ENCODE measurements at regions not wholly inside any gene's neighbourhood (a gene's known extent, or its start where the extent isn't known, plus 50 kb on each side); places are given as distances from the start of the nearest gene placed in this dataset.

DNA sequence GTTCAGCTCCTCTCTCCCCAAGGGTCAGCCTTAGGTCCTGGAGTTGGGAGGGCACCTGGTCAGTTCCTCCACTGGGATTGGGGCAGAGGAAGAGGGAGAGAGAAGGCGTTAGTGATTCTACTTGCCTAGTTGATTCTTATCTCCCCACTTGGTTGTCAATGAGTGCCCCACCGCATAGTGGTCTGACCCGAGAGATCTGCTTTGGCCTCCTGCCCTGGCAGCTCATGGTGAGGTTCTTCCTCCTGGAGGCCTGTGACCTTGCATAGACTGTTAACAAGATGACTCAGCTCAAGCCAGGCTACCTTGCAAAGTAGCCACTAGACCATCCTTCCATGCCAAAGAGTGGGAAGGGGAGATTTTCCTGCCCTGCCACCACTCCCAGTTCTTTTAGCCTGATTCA lies 160.6 kb downstream of the TMEM200A start:
- ATAC-seq (ENCODE audit: insufficient read depth, low read depth) (no peak), DNase-seq (no peak)
- Histone ChIP-seq H3K9ac (ENCODE audit: low read depth, low read length) (no peak overlapping the region), H3K79me2 (ENCODE audit: insufficient read depth, low read length) (no peaks in the 10 kb centered on the region), H3K36me3 (ENCODE audit: insufficient read depth, low read length) (no peaks in the 10 kb centered on the region), H3K4me3 (ENCODE audit: low read depth in 1 of 2, low read length in 2 of 2) (no peak overlapping the region), H4K20me1 (ENCODE audit: insufficient read depth, low read length) (no peaks in the 10 kb centered on the region), H3K4me2 (ENCODE audit: insufficient read depth, low read length) (no peak overlapping the region), H3K27ac (ENCODE audit: low read length) (peak overlapping the region; percentile 85), H3K4me1 (ENCODE audit: insufficient read depth, low read length) (peaks cover 41% of the 10 kb centered on the region), H3K9me3 (ENCODE audit: insufficient read depth, low read length, severe bottlenecking) (no peaks in the 10 kb centered on the region), H3K27me3 (ENCODE audit: insufficient read depth, low read length, poor library complexity) (no peaks in the 10 kb centered on the region), H2AFZ (ENCODE audit: low read depth, low read length) (no peak overlapping the region; the same call in 1 of the 2 replicates)
- no peak for TF ChIP-seq EZH2 (IDR thresholded peaks at IDR 0.05; ENCODE audit: borderline replicate concordance, low read depth, low read length, severe bottlenecking)
- TF ChIP-seq, protein P1, sequence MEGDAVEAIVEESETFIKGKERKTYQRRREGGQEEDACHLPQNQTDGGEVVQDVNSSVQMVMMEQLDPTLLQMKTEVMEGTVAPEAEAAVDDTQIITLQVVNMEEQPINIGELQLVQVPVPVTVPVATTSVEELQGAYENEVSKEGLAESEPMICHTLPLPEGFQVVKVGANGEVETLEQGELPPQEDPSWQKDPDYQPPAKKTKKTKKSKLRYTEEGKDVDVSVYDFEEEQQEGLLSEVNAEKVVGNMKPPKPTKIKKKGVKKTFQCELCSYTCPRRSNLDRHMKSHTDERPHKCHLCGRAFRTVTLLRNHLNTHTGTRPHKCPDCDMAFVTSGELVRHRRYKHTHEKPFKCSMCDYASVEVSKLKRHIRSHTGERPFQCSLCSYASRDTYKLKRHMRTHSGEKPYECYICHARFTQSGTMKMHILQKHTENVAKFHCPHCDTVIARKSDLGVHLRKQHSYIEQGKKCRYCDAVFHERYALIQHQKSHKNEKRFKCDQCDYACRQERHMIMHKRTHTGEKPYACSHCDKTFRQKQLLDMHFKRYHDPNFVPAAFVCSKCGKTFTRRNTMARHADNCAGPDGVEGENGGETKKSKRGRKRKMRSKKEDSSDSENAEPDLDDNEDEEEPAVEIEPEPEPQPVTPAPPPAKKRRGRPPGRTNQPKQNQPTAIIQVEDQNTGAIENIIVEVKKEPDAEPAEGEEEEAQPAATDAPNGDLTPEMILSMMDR (IDR thresholded peaks at IDR 0.05; ENCODE audit: borderline replicate concordance, extremely low read depth, low read length, poor library complexity, severe bottlenecking): no peak

DNA sequence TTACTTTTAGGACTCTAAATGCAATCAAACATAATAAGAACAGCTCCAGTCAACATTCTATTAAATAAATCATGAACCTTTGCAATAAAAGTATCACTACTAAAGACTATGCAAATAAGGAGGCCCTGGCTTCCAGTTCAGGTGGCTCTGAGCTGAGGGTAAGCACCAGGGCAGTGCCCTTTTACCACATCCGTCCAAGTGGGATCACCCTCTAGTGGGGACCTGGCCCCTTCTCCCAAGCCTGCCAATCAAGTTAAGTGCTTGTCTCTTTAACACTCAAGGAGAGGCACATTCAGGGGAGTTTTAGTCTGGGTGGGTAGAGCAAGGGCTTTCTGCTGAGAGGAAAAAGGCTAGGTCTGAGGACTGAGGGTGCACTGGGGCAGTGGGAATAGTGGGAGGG lies 161.4 kb downstream of the TMEM200A start:
- Histone ChIP-seq H3K79me2 (ENCODE audit: insufficient read depth, low read length) (no peaks in the 10 kb centered on the region), H3K9me3 (ENCODE audit: insufficient read depth, low read length, severe bottlenecking) (no peaks in the 10 kb centered on the region), H3K27ac (ENCODE audit: low read length) (peak overlapping the region; percentile 34; the same call in 1 of the 2 replicates), H3K4me2 (ENCODE audit: insufficient read depth, low read length) (no peak overlapping the region), H3K36me3 (ENCODE audit: insufficient read depth, low read length) (no peaks in the 10 kb centered on the region), H3K27me3 (ENCODE audit: insufficient read depth, low read length, poor library complexity) (no peaks in the 10 kb centered on the region), H3K9ac (ENCODE audit: low read depth, low read length) (no peak overlapping the region), H4K20me1 (ENCODE audit: insufficient read depth, low read length) (no peaks in the 10 kb centered on the region), H2AFZ (ENCODE audit: low read depth, low read length) (no peak overlapping the region), H3K4me1 (ENCODE audit: insufficient read depth, low read length) (peaks cover 41% of the 10 kb centered on the region), H3K4me3 (ENCODE audit: low read depth in 1 of 2, low read length in 2 of 2) (no peak overlapping the region)
- DNase-seq: no peak
- no peak for ATAC-seq (ENCODE audit: insufficient read depth, low read depth)
- TF ChIP-seq, protein P1 (IDR thresholded peaks at IDR 0.05; ENCODE audit: borderline replicate concordance, extremely low read depth, low read length, poor library complexity, severe bottlenecking): no peak
- no peak for TF ChIP-seq EZH2 (IDR thresholded peaks at IDR 0.05; ENCODE audit: borderline replicate concordance, low read depth, low read length, severe bottlenecking)

DNA sequence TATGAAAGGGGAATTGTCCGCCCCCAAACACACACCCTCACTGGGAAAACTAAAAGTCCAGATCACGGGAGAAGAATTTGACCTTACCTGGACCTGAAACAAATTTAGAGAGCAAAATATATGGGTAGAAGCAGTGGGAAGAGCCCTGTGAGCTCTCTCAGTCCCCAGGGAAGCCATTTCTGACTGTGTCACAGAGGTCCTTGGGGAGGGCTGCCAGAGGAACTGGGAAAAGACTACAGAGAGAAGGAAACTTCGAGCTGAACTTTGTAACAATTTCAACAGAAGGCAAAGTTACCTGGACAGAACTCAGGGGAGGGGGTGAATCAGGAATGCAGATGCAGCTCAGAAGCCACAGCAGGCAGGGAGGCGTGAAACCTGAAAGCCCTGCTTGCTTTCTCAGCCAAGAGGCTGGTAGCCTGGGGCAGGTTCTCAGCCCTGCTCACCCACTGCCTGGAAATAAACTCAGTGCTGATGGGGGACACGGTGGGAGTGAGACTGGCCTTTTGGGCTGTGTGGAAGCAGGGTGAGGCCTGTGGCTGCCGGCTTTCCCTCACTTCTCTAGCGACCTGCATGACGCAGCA lies 163.8 kb downstream of the TMEM200A start:
- Histone ChIP-seq H4K20me1 (ENCODE audit: insufficient read depth, low read length) (no peaks in the 10 kb centered on the region), H3K4me2 (ENCODE audit: insufficient read depth, low read length) (no peak overlapping the region), H3K9ac (ENCODE audit: low read depth, low read length) (no peak overlapping the region), H3K27me3 (ENCODE audit: insufficient read depth, low read length, poor library complexity) (no peaks in the 10 kb centered on the region), H2AFZ (ENCODE audit: low read depth, low read length) (no peak overlapping the region), H3K4me1 (ENCODE audit: insufficient read depth, low read length) (peaks cover 30% of the 10 kb centered on the region), H3K79me2 (ENCODE audit: insufficient read depth, low read length) (no peaks in the 10 kb centered on the region), H3K4me3 (ENCODE audit: low read depth in 1 of 2, low read length in 2 of 2) (no peak overlapping the region), H3K36me3 (ENCODE audit: insufficient read depth, low read length) (no peaks in the 10 kb centered on the region), H3K27ac (ENCODE audit: low read length) (no peak overlapping the region), H3K9me3 (ENCODE audit: insufficient read depth, low read length, severe bottlenecking) (no peaks in the 10 kb centered on the region)
- DNase-seq (no peak), ATAC-seq (ENCODE audit: insufficient read depth, low read depth) (no peak)
- TF ChIP-seq, protein P1 (IDR thresholded peaks at IDR 0.05; ENCODE audit: borderline replicate concordance, extremely low read depth, low read length, poor library complexity, severe bottlenecking): no peak
- TF ChIP-seq EZH2 (IDR thresholded peaks at IDR 0.05; ENCODE audit: borderline replicate concordance, low read depth, low read length, severe bottlenecking): no peak
